Central memory CD8-positive, alpha-beta T cell (primary cell): ENCODE measurements at regions not wholly inside any gene's neighbourhood (a gene's known extent, or its start where the extent isn't known, plus 50 kb on each side); places are given as distances from the start of the nearest gene placed in this dataset.

Experiments
- ATAC-seq: fragments of 150-1000 bp; cut with Tn5 transposase; replicated peaks from 2 replicates; pipeline ENCODE4 v1.10.0; 2022; ENCODE audit warnings: mild to moderate bottlenecking, moderate FRiP score, moderate number of reproducible peaks; ENCODE audit not compliant: poor library complexity, severe bottlenecking; ENCODE audit errors: extremely low read depth
- DNase-seq, 2 donors: peaks; one replicate each; pipeline ENCODE4 v3.0.0; 2021; ENCODE audit warnings: low spot score in 2 of 2
- H3K27ac Mint-ChIP-seq: one replicate; pipeline ENCODE4 v1.8.0; 2022; ENCODE audit warnings: low read depth, mild to moderate bottlenecking, moderate library complexity, mixed read lengths
- H3K27me3 Mint-ChIP-seq: one replicate; pipeline ENCODE4 v1.8.0; 2022; ENCODE audit warnings: mixed read lengths
- H3K36me3 Mint-ChIP-seq: one replicate; pipeline ENCODE4 v1.8.0; 2022; ENCODE audit warnings: mild to moderate bottlenecking, moderate library complexity, mixed read lengths; ENCODE audit not compliant: insufficient read depth
- H3K4me1 Mint-ChIP-seq: one replicate; pipeline ENCODE4 v1.8.0; 2022; ENCODE audit warnings: mixed read lengths
- H3K4me3 Mint-ChIP-seq: one replicate; pipeline ENCODE4 v1.8.0; 2022; ENCODE audit warnings: mild to moderate bottlenecking, moderate library complexity, mixed read lengths
- H3K9me3 Mint-ChIP-seq: one replicate; pipeline ENCODE4 v1.8.0; 2022; ENCODE audit warnings: mixed read lengths

DNA sequence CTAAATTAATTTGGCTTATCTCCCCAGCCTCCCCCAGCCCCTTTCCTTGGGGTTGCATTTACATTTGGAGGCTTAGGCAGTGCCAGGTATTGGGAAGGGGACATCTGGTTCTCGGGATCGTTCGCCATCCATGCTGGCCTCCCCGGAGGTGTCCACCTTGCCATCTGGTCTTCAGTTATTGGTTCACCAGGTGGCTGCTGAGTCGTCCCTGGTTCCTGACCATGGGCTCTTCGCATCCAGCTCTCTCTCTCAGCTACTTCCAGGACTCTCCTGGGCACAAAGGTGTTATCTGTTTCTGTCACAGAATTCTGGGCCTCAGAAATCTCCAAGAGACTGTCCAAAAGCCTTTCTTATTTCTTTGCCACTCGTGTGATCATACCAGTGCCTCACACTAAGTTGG is 75.4 kb upstream of the SCOC start:
- no peak overlapping the region for H3K27ac Mint-ChIP-seq

GRCh38 chr4:140297221-140297570 is 76.2 kb upstream of the SCOC start:
- Mint-ChIP-seq H3K27ac (no peak overlapping the region), H3K9me3 (no peaks in the 10 kb centered on the region), H3K27me3 (peaks cover 17% of the 10 kb centered on the region), H3K4me3 (no peak overlapping the region), H3K4me1 (no peaks in the 10 kb centered on the region), H3K36me3 (no peaks in the 10 kb centered on the region)
- no peak for ATAC-seq
- DNase-seq, result no peak

More for the DNA sequence above, 75.4 kb upstream of the SCOC start:
- no peaks in the 10 kb centered on the region for H3K36me3 Mint-ChIP-seq
- no peaks in the 10 kb centered on the region for H3K9me3 Mint-ChIP-seq
- peaks cover 17% of the 10 kb centered on the region for H3K27me3 Mint-ChIP-seq
- no peaks in the 10 kb centered on the region for H3K4me1 Mint-ChIP-seq
- DNase-seq (no peak), ATAC-seq (no peak)
- H3K4me3 Mint-ChIP-seq, result no peak overlapping the region

DNA sequence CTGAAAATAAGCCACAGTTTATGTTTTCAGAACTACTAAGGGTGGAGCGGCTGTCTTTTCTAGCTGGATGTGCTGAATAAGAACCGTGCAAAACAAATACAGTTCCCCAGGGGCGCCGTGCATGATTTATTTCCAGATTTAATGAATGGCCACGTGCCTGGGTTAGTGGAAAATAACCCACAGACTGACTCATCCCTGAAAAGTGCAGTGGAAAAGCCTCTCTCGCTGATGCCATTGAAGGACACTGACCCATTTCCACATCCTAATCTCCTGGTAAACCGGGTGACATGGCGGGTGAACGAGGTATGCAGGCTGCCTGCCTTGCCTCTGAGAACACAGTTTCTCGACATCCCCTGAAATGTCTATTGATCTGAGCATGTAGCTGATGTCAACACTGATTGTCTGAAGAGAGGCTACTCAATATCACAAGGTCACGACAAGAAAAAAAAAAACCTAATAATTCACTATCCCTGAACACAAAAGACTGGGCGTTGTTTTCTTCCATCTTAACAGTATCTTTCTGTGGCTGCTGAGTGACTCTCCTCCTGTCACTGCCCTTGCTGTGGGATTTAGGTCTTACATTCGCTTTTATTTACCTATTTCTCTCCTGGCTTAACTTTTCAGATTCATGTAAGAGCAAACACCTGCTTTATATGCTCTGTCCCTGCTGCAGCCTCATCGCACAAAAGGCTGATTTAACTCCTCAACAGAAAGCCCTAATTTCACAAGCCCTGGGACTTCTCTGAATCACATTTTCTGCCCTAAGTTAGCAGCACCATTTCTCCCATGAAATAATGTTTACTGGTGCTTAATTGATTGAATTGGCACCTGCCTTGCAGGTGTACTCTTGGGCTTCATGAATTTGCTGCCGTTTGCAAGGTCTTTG is 76.9 kb upstream of the SCOC start:
- Mint-ChIP-seq H3K9me3 (no peaks in the 10 kb centered on the region), H3K27ac (no peak overlapping the region), H3K27me3 (peaks cover 17% of the 10 kb centered on the region), H3K4me3 (no peak overlapping the region), H3K36me3 (no peaks in the 10 kb centered on the region), H3K4me1 (no peaks in the 10 kb centered on the region)
- ATAC-seq (no peak), DNase-seq (no peak)

DNA sequence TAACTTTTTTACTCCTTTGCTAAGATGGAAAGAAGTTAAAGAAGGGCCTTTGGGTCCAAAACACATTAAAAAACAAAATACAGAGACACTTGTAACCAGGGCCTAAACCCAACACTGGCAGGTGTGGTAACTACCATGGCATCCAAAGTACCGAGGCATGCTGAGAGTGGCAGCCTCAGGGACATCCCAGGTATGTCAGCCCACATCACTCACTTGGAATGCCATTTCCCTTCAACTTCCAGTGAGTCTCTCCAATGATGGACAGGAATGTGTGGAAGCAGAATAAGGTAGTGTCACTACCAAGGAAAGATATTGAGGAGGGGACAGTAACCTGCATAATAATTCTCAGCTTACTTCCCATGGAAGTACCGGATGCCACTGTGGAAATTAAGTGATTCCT is 79.5 kb upstream of the SCOC start:
- H3K4me3 Mint-ChIP-seq, result no peak overlapping the region
- H3K9me3 Mint-ChIP-seq, result no peaks in the 10 kb centered on the region
- no peaks in the 10 kb centered on the region for H3K36me3 Mint-ChIP-seq
- H3K4me1 Mint-ChIP-seq, result no peaks in the 10 kb centered on the region
- H3K27ac Mint-ChIP-seq, result no peak overlapping the region
- peaks cover 6% of the 10 kb centered on the region for H3K27me3 Mint-ChIP-seq
- ATAC-seq (no peak), DNase-seq (no peak)

DNA sequence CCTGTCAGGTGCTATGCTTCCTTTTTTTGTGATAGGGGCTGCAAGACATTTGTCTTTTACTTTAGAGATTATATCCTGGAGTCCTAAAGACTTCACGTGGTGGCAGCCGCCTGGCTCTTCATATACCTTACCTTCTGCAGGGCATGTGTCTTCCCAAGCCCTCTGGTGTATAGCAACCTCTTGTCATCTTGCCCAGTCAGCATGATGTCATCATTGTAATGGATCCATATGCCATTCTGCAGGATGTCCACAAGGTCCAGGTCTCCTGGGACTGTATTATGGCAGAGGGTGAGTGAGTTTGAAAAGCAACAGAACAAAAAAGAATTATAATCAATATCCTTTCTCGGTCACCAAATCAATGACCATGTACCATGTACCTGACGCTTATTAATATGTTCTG is 82.2 kb upstream of the SCOC start:
- H3K36me3 Mint-ChIP-seq, result no peaks in the 10 kb centered on the region
- peaks cover 6% of the 10 kb centered on the region for H3K27me3 Mint-ChIP-seq
- no peaks in the 10 kb centered on the region for H3K9me3 Mint-ChIP-seq
- no peaks in the 10 kb centered on the region for H3K4me1 Mint-ChIP-seq
- no peak for ATAC-seq
- no peak overlapping the region for H3K27ac Mint-ChIP-seq
- no peak for DNase-seq
- no peak overlapping the region for H3K4me3 Mint-ChIP-seq

- H3K27me3 Mint-ChIP-seq, result no peaks in the 10 kb centered on the region
- H3K27ac Mint-ChIP-seq, result no peak overlapping the region
- H3K4me3 Mint-ChIP-seq, result no peak overlapping the region
Measured at GRCh38 chr4:140289486-140289885, 84.0 kb upstream of the SCOC start.

DNA sequence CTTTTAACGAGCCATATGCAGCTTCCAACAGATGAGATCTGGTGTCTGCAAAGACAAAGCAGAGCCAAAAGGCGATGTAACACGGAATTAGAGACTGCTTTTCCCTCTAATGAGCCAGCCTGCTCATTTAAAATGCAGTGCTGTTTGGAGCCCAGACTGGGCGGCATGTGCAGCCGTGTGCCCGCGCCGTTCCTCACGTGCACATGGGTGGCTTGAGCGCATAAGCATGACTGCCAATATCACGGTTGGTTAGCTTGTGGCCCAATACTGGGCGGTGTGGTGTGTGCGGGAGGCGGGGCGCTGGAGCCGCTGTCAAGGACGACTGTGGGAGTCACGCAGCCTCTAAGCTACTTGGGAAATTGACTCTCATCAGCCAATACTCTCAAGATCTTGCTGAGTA is 87.0 kb upstream of the SCOC start:
- no peaks in the 10 kb centered on the region for H3K36me3 Mint-ChIP-seq

More at GRCh38 chr4:140289486-140289885, 84.0 kb upstream of the SCOC start:
- ATAC-seq, result no peak
- Mint-ChIP-seq H3K9me3 (no peaks in the 10 kb centered on the region), H3K4me1 (no peaks in the 10 kb centered on the region), H3K36me3 (no peaks in the 10 kb centered on the region)
- no peak for DNase-seq

DNA sequence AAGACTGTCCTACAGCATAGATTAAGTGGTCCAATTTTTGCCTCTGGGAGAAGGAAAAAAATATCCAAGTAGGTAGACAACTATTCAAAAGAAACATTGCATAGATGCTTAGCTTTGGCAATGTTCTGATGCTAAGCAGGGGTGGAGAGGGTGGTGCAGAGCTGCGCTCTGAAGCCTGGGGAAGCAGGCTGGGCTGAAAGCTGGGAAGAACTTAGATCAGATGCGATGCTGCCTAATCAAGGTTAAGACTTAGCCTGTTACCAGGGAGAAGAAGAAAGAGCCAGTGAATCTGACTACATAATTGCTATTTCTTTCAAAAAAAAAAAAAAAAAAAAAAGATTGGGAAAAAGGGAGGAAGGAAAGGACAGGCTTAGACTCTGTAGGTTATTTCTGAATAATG is 89.0 kb upstream of the SCOC start:
- no peak overlapping the region for H3K4me3 Mint-ChIP-seq
- ATAC-seq, result no peak

More for the DNA sequence above, 87.0 kb upstream of the SCOC start:
- no peak overlapping the region for H3K4me3 Mint-ChIP-seq
- ATAC-seq, result no peak
- H3K27ac Mint-ChIP-seq, result no peak overlapping the region
- peaks cover 24% of the 10 kb centered on the region for H3K27me3 Mint-ChIP-seq
- no peak for DNase-seq
- H3K9me3 Mint-ChIP-seq, result no peaks in the 10 kb centered on the region
- no peaks in the 10 kb centered on the region for H3K4me1 Mint-ChIP-seq

DNA sequence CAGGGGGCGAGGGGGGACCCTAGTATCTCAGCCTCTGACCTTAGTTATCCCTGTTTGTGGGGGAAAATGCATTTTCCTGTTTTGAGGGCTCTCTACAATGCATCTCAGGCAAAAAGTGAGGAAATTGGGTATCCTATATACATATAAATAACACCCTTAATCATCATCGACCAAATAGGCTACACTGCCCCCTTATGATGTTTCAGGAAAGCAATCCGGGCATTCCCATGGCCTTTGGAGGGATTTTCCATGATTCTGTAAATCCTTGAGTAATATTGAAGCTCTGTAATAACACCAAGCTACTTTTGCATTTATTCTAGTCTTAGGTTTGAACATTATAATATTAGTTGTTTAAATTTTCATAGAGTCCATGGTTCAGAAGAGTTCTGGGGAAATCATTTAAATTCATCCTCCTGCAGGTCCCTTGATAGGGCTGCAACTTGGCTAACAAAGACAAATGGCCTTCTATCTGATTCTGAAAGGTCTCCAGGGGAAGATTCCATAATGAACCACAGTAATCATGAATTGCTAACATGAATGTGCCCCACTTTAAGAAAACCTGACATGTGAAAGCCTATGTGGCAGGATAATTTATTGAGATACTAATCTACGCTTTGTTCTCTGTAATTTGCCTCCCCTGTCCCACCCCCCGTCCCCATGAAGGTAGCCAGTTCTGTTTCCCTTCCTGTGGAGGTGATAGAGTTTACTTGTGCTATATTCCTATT is 91.5 kb upstream of the SCOC start:
- no peak for DNase-seq
- Mint-ChIP-seq H3K27me3 (peaks cover 66% of the 10 kb centered on the region), H3K9me3 (peaks cover 5% of the 10 kb centered on the region)

More for the DNA sequence above, 89.0 kb upstream of the SCOC start:
- Mint-ChIP-seq H3K27me3 (peaks cover 44% of the 10 kb centered on the region), H3K9me3 (no peaks in the 10 kb centered on the region), H3K4me1 (no peaks in the 10 kb centered on the region), H3K27ac (no peak overlapping the region), H3K36me3 (peaks cover 2% of the 10 kb centered on the region)
- no peak for DNase-seq

GRCh38 chr4:140277576-140277975 is 95.9 kb upstream of the SCOC start:
- Mint-ChIP-seq H3K27ac (no peak overlapping the region), H3K4me1 (no peaks in the 10 kb centered on the region), H3K4me3 (no peak overlapping the region), H3K36me3 (peaks cover 2% of the 10 kb centered on the region), H3K9me3 (peaks cover 5% of the 10 kb centered on the region), H3K27me3 (peaks cover 51% of the 10 kb centered on the region)
- ATAC-seq, result no peak
- no peak for DNase-seq

More for the DNA sequence above, 91.5 kb upstream of the SCOC start:
- Mint-ChIP-seq H3K4me1 (no peaks in the 10 kb centered on the region), H3K27ac (no peak overlapping the region), H3K36me3 (peaks cover 2% of the 10 kb centered on the region), H3K4me3 (no peak overlapping the region)
- ATAC-seq, result no peak

DNA sequence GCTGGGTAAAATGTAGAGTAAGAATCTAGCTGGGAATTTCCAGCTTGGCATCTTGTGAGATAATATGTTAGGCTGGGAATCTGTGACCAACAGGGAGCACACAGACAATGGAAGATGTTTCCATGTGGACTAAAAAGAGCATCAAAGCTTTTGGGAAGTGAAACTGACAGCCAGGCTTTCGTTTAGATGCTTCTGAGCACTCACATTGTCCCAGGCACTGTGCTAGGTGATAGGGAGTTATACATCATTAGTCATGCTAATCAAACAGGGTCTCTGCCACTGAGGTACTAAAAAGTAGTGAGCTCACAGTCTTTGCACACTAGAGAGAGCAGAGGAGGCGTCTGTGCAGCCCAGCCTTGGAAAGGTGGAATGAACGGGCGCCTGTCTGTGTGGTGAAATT is 101.9 kb upstream of the SCOC start:
- H3K27me3 Mint-ChIP-seq, result peaks cover 33% of the 10 kb centered on the region
- ATAC-seq (no peak), DNase-seq (no peak)
- no peak overlapping the region for H3K27ac Mint-ChIP-seq
- no peaks in the 10 kb centered on the region for H3K4me1 Mint-ChIP-seq
- H3K9me3 Mint-ChIP-seq, result no peaks in the 10 kb centered on the region
- H3K36me3 Mint-ChIP-seq, result peaks cover 1% of the 10 kb centered on the region
- no peak overlapping the region for H3K4me3 Mint-ChIP-seq

GRCh38 chr4:140269369-140269768 is 104.1 kb upstream of the SCOC start:
- H3K27ac Mint-ChIP-seq, result no peak overlapping the region
- DNase-seq (no peak), ATAC-seq (no peak)
- no peaks in the 10 kb centered on the region for H3K9me3 Mint-ChIP-seq
- peaks cover 33% of the 10 kb centered on the region for H3K27me3 Mint-ChIP-seq
- H3K4me1 Mint-ChIP-seq, result no peaks in the 10 kb centered on the region
- peaks cover 1% of the 10 kb centered on the region for H3K36me3 Mint-ChIP-seq
- no peak overlapping the region for H3K4me3 Mint-ChIP-seq
